AG20443 (cell line): ENCODE measurements at regions not wholly inside any gene's neighbourhood (a gene's known extent, or its start where the extent isn't known, plus 50 kb on each side); places are given as distances from the start of the nearest gene placed in this dataset.
"Not testable (repeated sequence)": the region's sequence is repeated elsewhere in the genome, so short reads cannot be mapped to it uniquely, and the experiment has no call there.

Experiments used
- DNase-seq: peaks from one replicate; pipeline ENCODE4 v3.0.0; 2012; ENCODE audit warnings: low spot score, mixed read lengths

- no peak for DNase-seq
Measured at GRCh38 chr16:5977329-5977728, 879.7 kb upstream of the EEF2KMT start.

GRCh38 chr16:5972747-5973146, 875.2 kb upstream of the EEF2KMT start:
- no peak for DNase-seq

GRCh38 chr16:5971924-5972323, 874.3 kb upstream of the EEF2KMT start:
- DNase-seq: no peak

GRCh38 chr16:5971106-5971505, 873.5 kb upstream of the EEF2KMT start:
- DNase-seq: no peak

- no peak for DNase-seq
Measured at GRCh38 chr16:5966004-5966403, 868.4 kb upstream of the EEF2KMT start.

- DNase-seq: no peak
Measured at GRCh38 chr16:5965321-5965720, 867.7 kb upstream of the EEF2KMT start.

- no peak for DNase-seq
Measured at GRCh38 chr16:5951486-5951885, 853.9 kb upstream of the EEF2KMT start.

- DNase-seq: no peak
Measured at GRCh38 chr16:5944971-5945370, 847.4 kb upstream of the EEF2KMT start.

GRCh38 chr16:5938607-5939006, 841.0 kb upstream of the EEF2KMT start:
- DNase-seq: no peak

GRCh38 chr16:5932906-5933305, 835.3 kb upstream of the EEF2KMT start:
- no peak for DNase-seq

- DNase-seq: no peak
Measured at GRCh38 chr16:5928476-5929065, 831.0 kb upstream of the EEF2KMT start.

- no peak for DNase-seq
Measured at GRCh38 chr16:5925850-5926249, 828.3 kb upstream of the EEF2KMT start.

GRCh38 chr16:5922686-5923085, 825.1 kb upstream of the EEF2KMT start:
- DNase-seq: no peak

GRCh38 chr16:5918567-5919130, 821.1 kb upstream of the EEF2KMT start:
- no peak for DNase-seq

- DNase-seq: no peak
Measured at GRCh38 chr16:5917436-5918195, 820.0 kb upstream of the EEF2KMT start.

- DNase-seq: no peak
Measured at GRCh38 chr16:5916711-5917191, 819.2 kb upstream of the EEF2KMT start.

GRCh38 chr16:5911241-5911640, 813.6 kb upstream of the EEF2KMT start:
- DNase-seq: no peak

- DNase-seq: not testable (repeated sequence)
Measured at GRCh38 chr16:5909556-5909955, 812.0 kb upstream of the EEF2KMT start.

- no peak for DNase-seq
Measured at GRCh38 chr16:5907544-5907943, 809.9 kb upstream of the EEF2KMT start.

- DNase-seq: no peak
Measured at GRCh38 chr16:5906351-5906750, 808.8 kb upstream of the EEF2KMT start.

GRCh38 chr16:5905935-5906334, 808.3 kb upstream of the EEF2KMT start:
- DNase-seq: no peak

- DNase-seq: no peak
Measured at GRCh38 chr16:5903832-5904231, 806.2 kb upstream of the EEF2KMT start.

- DNase-seq: no peak
Measured at GRCh38 chr16:5903153-5903552, 805.6 kb upstream of the EEF2KMT start.
